GM21447 (cell line): ENCODE measurements at regions not wholly inside any gene's neighbourhood (a gene's known extent, or its start where the extent isn't known, plus 50 kb on each side); places are given as distances from the start of the nearest gene placed in this dataset.

ENCODE experiments used
- ATAC-seq: cut with Tn5 transposase; IDR thresholded peaks from one replicate; pipeline ENCODE4 v1.9.1; 2021; ENCODE audit not compliant: unreplicated experiment

DNA sequence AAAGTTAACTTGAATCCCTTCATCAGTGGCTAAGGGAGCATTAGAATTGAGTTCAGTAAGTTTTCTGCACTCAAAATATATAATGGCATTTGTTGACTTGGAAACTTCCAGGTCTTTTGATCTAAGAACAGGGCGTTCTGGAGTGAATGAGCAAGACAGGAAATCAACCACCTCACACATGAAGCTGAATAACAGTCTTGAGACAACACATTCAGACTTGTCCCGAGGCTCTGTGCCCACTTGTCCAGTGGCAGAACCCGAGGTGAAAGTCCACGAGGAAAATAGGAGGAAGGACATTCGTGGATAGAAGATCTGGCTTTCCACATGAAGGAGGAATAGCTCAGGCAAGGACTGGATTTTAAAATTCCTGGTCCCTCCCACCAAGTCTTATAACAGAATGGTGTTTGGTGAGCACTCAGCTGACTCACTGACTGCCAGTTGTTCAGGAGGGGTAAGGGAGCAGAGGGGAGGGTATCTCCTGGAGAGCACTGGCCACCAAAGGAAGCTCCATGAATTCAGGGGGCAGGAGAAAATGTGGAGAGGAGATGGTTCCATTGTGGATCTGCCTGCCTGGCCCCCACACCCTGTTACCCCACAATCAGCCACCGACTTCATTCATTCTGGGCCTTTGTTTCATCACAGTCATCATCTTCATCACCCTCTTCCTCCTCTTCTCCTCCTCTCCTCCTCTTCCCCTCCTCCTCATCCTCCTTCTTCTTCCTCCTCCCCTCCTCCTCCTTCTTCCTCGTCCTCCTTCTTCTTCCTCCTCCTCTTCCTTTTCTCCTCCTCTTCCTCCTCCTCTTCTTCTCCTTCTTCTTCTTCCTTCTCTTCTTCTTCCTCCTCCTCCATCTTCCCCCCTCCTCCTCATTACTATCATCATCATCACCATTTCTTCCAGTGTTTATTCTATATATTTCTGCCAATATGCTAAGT is 620.1 kb downstream of the MED13L start:
- ATAC-seq: no peak

DNA sequence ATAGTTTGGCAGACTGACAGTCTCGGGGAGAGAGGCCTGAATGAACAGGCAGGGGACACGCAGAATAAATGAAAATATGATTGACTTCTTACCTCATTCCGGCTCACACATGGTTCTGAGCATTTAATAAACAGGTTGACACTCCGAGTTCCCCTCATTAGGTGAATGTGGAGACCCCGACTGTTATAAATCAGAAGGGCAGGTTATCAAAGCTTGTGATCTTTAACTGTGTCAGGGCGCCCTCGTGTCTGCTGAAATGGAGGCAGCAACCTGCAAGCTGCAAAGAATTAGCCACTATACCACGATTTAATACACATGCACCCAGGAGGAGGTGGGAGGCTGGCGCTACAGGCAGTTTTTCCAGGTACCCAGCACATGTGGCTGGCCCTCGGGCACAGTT is 627.5 kb downstream of the MED13L start:
- no peak for ATAC-seq

DNA sequence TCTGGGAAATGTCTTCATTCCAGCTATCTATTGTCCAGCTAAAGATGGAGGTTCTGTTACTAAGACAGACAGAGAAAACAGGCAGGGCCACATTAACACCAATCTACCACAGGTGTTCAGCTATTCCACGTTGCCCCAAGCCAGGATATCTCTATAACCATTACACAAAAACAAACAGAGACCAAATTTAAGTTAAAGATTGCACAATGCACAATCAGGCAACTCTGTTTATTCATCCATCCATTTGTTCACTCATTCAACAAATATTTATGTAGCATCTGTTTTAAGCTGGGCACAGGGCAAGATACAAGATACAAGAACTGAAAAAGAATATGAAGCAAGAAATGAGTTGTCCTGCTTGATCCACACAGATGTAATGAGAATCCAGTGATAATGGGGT is 629.0 kb downstream of the MED13L start:
- no peak for ATAC-seq

DNA sequence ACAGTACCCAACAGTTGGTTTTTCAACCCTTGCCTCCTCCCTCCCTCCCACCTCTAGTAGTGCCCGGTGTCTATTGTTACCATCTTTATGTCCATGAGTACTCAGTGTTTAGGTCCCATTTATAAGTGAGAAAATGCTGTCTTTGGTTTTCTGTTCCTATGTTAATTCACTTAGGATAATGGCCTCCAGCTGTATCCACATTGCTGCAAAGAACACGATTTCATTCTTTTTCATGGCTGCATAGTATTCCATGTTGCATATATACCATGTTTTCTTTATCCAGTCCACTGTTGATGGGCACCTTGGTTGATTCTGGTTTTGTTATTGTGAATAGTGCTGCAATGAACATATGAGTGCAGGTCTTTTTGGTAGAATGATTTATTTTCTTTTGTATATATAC is 631.3 kb downstream of the MED13L start:
- no peak for ATAC-seq

DNA sequence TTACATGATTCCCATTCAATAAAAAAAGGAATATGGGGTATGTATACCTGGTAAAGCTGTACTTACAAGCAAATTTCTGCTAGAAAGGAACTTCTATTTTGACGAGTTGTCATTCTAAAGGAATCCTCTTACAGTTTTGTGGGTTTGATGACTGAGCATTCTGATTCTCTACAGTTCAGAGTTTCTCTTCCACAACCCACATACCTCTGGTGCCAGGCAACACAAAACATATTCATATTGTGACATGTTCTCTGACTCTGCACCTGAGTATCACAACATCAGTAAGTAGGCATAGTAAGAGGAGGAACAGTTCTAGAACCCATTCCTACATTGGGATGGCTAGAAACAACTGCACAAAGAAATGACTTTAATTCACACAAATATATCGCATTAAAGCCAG is 636.6 kb downstream of the MED13L start:
- ATAC-seq: no peak

DNA sequence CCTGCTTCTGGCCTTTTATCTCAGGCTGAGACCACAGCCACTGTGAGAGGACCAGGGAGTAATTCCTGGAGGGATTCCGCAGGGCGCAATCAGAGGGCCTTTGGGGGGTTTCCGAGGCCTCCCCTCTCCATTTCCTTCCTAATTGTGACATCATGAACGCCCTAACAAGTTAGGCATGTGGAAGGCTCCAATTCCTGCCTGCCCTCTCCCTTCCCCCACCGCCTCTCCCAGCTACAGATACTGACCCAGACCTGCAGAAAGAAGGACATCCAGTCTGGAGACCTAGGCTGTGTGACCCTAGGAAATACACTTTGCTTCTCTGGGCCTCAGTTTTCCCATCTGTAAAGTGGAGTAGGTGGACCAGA is 637.9 kb downstream of the MED13L start:
- ATAC-seq: no peak

DNA sequence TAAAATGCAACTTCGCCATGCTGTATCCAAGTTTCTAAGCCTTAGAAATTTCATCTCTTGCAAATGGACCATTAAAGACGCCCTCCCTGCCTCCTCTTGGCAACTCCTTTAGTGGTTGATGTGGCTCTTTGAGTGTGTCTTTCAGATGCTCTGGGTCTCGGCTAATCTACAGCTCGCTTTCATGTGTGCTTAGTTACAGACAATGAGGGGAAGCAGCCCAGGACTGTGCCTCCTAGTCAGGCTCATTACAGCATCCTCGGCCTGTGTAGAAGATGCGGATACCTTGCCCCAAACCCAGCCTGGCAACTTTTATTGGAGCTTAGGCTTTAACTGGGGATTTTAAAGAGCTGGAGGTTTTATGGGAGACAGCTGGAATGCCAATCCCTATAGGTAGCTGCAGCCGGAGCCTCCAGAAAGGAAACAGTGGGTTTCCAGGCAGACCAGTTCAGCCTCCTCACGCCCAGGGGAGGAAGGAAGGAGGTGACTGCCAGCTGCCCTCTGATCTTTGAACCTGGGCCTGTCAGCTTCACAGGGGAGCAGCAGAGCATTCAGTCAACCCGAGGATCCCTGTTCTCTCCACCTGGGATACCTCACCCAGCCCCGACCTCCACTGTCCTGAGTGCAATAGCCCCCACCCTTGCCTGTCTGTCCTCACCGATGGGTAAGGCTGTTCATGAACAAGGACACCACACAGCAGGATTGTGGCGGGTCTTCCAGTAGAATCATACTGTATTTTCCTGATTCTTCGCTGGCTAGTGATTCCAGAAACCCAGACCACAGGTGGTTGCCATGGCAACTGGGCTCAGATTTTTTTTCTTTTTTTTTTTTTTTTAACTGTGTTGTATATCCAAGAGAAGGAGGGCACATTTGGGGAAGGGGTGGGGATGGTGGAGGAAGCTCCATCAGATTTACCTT is 638.5 kb downstream of the MED13L start:
- ATAC-seq: no peak

DNA sequence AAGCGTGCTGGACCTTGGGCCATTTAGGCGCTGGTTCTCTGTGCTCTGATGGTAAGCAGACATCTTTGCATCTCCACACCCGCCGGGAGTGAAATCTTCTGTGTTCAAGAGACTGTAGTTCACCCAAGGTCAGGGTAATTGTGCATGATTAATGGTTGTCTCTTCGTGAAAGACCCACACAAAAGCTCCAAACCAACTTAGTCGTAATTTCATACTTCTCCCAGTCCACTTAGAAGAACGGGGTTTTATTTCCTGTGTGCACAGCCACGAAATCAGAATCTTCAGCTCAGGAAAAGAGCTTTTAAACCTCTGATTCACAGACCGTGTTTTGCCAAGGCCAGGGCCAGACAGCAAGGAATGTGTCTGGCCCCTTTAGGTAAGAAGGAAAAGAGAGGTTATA is 640.9 kb downstream of the MED13L start:
- no peak for ATAC-seq

DNA sequence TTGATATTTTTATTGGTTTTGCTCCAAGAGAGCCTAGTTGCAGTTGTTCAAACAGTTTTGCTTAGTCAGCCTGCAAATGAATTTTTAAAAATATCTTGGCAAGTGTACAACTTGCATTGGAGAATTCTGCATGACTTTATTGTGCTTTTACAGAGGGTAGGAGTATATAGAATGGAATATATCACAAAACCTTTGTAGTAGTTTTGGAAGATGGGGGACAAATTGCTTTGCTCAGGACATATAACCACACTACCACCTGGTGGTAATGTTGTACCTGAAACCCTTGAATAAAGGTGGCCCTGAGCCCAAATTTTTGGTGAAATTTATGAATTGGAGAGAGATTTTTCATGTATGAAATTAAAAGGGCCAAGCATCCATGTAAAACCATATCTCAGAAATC is 645.2 kb downstream of the MED13L start:
- ATAC-seq: no peak

DNA sequence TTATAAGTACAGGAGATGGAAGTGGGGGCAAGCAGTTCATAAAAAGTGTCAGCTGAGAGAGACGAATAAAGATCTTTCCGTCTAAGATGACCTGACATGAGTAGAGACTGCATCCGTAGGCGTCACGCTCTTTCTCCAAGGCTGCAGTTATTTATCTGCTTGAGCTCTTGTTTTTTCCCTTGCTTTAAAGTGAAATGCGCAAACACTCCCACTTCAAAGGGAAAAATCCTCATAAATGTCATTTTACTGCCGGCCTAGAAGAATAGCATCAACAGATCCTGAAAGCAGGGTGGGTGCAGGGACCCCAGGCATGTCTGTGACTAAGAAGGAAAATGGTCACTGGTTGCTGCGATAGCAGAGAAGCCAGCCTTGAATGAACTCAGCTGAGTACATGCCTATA is 647.4 kb downstream of the MED13L start:
- no peak for ATAC-seq

DNA sequence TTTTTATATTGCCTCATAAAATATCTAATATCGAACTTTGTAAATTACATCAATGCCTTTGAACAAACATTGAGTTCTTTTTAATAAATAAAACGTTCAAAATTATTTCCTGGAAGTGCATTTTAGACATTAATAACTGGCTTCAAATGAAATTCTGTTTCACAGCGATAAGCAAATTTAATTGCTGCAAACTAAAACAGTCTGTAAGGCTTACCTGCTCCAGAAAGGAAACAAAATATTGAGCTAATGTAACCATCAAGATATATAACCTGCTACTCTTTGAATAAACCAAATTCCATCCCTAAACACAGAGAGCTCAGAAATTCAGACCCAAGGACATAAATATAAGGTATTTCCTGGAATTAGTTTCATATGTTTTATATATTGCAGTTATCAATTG is 651.3 kb downstream of the MED13L start:
- ATAC-seq: no peak

DNA sequence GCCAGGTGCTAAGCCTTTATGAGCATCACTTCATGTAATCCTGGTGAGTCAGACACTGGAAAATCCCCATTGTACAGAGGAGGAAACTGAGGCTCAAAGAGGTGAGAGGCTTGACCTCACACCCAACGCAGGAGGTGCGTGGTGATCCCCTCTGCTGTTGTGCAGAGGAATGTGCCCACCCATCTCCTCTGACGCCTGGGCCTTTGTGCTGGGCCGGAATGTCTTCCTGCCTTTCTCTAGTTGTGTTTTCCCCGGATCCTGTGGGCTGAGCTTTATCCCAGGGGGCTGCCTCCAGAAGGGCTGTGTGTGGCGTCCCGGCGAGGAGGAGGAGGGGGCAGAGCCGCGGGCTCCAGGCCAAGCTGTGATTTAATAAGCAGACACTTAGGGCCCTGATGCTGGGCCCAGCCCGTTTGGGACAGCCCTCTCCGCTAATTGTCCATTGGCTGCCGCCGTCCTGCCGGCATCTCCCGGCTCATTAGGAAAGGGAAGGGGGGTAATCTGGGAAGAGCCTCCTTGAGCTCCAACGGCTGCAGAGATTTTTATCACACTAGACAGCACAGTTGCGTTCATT is 653.6 kb downstream of the MED13L start:
- ATAC-seq: no peak

DNA sequence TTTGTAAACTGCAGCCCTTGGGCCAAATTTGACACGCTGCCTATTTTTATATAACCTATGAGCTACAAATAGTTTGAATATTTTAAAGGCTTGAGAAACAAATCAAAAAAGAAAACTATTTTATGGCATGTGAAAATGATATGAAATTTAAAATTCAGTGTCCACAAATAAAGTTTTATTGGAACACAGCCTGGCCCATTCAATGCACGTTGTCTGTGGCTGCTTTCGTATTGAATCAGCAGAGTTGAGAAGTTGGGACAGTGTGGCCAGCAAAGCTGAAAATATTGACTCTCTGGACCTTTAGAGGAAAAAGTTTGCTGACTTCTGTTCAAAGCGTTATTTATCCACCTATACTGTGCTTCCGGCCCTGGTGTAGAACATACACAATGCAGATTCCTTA is 654.2 kb downstream of the MED13L start:
- ATAC-seq: no peak

DNA sequence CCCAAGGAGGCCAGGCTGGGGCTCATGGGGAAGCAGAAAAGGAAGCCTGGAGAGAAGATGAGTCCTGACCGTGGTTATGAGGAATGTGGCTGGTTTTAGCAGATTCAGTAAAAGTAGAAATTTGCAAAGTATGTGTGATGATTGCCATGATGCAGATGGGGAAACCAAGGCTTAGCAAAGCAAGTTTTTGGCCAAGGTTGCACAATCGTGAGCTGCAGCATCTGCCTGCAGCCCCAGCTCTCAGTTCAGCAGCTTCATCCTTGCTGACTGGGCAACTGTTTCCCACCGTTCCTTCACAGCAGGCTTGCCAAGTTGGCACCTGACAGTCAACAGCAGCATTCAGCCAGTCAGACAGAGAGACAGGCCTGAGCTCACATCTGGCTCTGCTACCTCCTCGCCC is 656.7 kb downstream of the MED13L start:
- ATAC-seq: no peak

DNA sequence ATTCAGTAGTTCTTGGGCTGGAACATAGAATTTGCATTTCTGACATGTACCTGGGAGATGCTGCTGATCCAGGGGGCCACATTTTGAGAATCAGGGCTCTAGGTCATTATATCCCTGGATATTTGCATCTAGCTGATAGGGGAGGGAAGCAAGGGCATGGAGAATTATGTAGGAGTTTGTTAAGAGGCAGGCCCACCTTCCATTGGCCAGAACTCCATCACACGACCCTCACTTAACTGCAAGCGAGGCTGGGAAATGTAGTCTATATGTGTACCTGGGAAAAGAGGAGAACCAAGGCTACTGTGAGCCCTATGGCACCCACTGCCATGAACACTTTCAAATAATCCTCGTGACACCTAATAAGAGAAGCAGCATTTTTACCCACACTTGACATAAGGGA is 657.6 kb downstream of the MED13L start:
- no peak for ATAC-seq

DNA sequence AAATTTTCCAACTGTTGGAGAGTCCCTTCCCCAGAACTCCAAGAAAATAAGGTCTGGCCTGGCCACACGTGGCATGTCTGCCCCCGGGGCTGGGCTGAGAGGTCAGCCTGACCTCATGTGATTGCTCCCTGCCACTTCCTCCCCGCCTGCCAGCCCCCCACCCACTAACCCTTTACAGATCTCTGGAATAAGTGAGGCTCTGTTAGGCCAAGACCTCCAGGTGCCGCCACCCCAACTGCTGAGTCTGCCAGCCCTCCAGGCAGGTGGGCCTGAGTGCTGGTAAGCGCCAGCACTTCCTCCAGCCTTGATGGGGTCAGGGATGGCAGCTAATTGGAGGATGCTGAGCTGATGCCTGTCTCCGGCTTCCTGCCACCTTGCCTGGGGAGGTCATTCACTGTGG is 658.4 kb downstream of the MED13L start:
- ATAC-seq: no peak

DNA sequence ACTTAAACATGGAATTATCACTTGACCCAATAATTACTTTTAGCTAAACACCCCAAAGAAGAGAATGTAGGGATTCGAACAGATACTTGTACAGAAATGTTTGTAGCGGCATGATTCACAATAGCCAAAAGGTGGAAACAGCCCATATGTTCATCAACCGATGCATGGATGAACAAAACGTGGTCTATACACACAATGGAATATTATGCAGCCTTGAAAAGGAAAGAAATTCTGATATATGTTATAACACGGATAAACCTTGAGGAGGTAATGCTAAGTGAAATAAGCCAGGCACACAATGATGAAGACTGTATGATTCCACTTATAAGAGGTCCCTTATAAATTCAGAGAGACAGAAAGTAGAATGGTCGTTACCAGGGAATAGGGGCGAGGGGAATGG is 659.4 kb downstream of the MED13L start:
- no peak for ATAC-seq

DNA sequence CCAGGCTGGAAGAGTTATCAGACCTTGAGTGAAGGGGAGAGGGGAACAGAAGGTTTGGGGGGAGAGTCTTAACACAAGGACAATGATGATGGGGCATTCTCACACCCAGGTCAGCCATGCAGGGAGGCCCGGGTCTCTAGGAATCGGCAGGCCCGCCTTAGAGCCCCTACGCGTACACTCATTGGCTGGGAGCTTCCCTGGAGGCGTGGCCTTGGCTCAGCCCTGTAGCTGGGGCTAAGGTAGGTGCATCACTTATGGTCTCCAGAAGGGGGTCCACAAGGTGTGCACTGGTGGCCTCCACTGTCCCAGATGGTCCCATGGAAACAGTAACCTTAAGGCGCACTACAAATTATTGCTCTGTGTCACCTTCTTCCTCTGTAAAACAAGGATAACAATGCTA is 660.1 kb downstream of the MED13L start:
- no peak for ATAC-seq

DNA sequence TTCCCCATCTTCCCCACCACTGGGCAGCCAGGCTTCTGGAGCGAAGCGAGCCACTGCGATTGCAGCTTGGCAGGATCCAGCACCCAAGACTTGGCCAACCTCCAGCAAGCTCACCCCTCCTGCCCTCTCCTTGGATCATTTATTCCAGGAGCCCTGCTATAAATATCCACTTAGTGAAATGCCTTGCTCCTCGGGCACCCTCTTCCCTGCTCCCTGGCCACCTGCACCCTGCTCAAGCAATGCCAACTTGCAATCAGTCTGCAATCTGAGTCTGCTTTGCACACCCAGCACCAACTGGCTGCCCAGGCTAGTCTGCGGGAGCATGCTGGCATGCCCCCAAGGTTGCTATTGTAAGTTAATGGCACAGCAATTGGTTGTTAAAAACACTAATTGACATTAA is 666.0 kb downstream of the MED13L start:
- ATAC-seq: no peak

DNA sequence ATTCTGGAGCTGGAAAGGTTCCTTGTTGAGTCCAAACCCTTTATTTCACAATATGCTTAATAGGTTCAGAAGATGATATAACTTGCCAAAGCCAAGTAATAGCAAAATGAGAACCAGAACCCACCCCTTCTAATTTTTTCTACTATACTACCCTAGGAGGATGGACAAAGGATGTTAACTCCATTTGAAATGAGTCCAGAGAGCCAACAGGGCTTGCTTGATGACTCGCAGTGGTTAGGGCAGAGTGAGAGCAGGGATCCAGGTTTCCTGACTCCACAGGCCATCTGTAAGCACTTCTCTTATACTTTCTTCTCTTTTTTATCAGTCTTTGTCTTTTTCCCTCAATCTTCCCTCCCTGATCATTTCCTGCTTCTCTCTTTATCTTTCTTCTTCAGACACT is 668.1 kb downstream of the MED13L start:
- no peak for ATAC-seq

DNA sequence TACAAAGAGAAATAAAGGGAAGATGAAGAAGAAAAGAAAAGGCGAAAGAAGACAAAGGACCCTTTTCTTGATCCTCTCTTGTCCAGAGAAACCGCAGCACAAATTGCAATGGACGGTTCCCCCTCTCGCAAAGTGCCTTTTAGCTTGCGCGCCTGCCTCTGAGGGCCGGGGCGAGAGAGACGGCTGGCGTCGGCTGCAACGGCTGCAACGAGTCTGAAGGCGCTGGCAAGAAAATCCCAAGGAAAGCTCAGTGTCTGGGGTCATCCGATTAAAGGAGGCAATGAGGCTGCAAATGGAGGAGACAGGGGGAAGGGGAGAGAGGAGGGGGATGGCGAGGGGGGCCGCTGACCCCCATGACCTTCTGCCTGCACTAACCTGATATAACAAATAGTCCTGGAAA is 671.5 kb downstream of the MED13L start:
- no peak for ATAC-seq
